ENCODE measurements at regions not wholly inside any gene's neighbourhood (a gene's known extent, or its start where the extent isn't known, plus 50 kb on each side); places are given as distances from the start of the nearest gene placed in this dataset.
"Not testable (repeated sequence)": the region's sequence is repeated elsewhere in the genome, so short reads cannot be mapped to it uniquely, and the experiment has no call there.

DNA sequence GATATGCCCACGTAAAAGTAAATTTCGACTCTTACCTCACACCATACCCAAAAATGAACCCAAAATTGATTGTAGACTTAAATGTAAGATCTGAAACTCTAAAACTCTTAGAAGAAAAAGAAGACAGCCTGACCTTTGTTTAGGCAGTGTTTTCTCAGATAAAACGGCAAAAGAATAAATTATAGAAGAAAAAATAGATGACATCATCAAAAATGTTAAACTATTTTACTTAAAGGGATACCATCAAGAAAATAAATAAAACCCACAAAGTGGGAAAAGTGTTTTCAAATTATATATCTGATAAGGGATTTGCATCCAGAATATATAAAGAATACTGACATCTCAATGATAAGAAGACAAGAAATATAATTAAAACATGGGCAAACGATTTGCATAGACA lies 862.7 kb downstream of the DTWD2 start:
- Mint-ChIP-seq H3K27me3 (no peaks in the 10 kb centered on the region), H3K27ac (no peak overlapping the region), H3K9me3 (peaks cover 7% of the 10 kb centered on the region), H3K36me3 (ENCODE audit: low read depth) (no peaks in the 10 kb centered on the region), H3K4me3 (no peak overlapping the region), H3K4me1 (ENCODE audit: low read depth) (no peaks in the 10 kb centered on the region)
- no peak for ATAC-seq
- no peak for TF ChIP-seq CTCF (IDR thresholded peaks at IDR 0.05)
- ChIA-PET POLR2A (no interaction called here), CTCF (no interaction called here)
- no peak for DNase-seq
- intact Hi-C loops (cut with micrococcal nuclease) = no loop called here

GRCh38 chr5:118121258-118121657 lies 867.1 kb downstream of the DTWD2 start:
- TF ChIP-seq CTCF (IDR thresholded peaks at IDR 0.05) = no peak
- intact Hi-C loops (cut with micrococcal nuclease) = no loop called here
- Mint-ChIP-seq H3K36me3 (ENCODE audit: low read depth) (no peaks in the 10 kb centered on the region), H3K4me1 (ENCODE audit: low read depth) (no peaks in the 10 kb centered on the region), H3K27ac (no peak overlapping the region), H3K9me3 (peaks cover 7% of the 10 kb centered on the region), H3K4me3 (no peak overlapping the region), H3K27me3 (no peaks in the 10 kb centered on the region)
- ChIA-PET CTCF (no interaction called here), POLR2A (no interaction called here)
- DNase-seq (no peak), ATAC-seq (no peak)

GRCh38 chr5:118115791-118116190 lies 872.6 kb downstream of the DTWD2 start:
- intact Hi-C loops (cut with micrococcal nuclease) = no loop called here
- ChIA-PET CTCF (no interaction called here), POLR2A (no interaction called here)
- Mint-ChIP-seq H3K36me3 (ENCODE audit: low read depth) (no peaks in the 10 kb centered on the region), H3K4me3 (no peak overlapping the region), H3K4me1 (ENCODE audit: low read depth) (no peaks in the 10 kb centered on the region), H3K9me3 (peaks cover 3% of the 10 kb centered on the region), H3K27me3 (no peaks in the 10 kb centered on the region), H3K27ac (no peak overlapping the region)
- no peak for TF ChIP-seq CTCF (IDR thresholded peaks at IDR 0.05)
- no peak for DNase-seq
- no peak for ATAC-seq

DNA sequence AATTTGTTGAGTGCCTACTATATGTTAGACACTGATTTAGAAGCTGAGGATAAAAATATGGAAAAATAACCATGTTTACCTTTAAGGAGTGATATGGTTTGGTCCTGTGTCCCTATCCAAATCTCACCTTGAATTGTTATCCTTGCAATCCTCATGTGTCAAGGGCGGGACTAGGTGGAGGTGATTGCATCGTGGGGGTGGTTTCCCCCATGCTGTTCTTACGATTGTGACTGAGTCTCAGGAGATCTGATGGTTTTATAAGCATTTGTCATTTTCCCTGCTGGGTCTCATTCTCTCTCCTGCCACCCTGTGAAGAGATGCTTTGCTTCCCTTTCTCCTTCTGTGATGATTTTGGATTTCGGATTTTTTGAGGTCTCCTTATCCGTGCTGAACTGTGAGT lies 876.4 kb downstream of the DTWD2 start:
- Mint-ChIP-seq H3K9me3 (peaks cover 1% of the 10 kb centered on the region), H3K27ac (no peak overlapping the region), H3K36me3 (ENCODE audit: low read depth) (no peaks in the 10 kb centered on the region), H3K27me3 (no peaks in the 10 kb centered on the region), H3K4me3 (no peak overlapping the region), H3K4me1 (ENCODE audit: low read depth) (no peaks in the 10 kb centered on the region)
- DNase-seq = no peak
- CTCF ChIA-PET = no interaction called here
- intact Hi-C loops (cut with micrococcal nuclease) = no loop called here
- no peak for ATAC-seq
- no peak for TF ChIP-seq CTCF (IDR thresholded peaks at IDR 0.05)
- POLR2A ChIA-PET = no interaction called here

- H3K27ac Mint-ChIP-seq, CTCF ChIA-PET: not testable (repeated sequence)
These were observed 881.1 kb downstream of the DTWD2 start for GRCh38 chr5:118107246-118107645.

DNA sequence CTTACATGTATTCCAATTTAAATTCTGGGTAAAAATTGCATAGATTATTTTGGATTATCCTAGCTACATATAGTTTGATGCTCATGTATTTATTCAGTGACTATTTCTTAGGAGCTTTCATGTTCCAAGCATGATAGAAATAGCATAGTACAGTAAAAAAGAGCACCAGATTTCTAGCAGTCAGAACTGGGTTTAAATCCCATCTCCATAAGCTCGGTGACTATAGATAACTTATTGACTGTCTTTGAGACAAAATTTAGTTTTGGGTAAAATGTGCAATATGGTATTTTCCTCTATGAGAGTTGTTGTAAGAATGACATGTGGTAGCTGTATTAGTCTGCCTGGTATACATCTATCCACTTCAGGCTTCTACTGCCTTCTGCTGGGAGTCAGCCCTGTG lies 889.6 kb downstream of the DTWD2 start:
- intact Hi-C loops (cut with micrococcal nuclease) = no loop called here
- no peak for DNase-seq
- Mint-ChIP-seq H3K27ac (no peak overlapping the region), H3K9me3 (peaks cover 4% of the 10 kb centered on the region), H3K27me3 (no peaks in the 10 kb centered on the region), H3K4me3 (no peak overlapping the region), H3K36me3 (ENCODE audit: low read depth) (no peaks in the 10 kb centered on the region), H3K4me1 (ENCODE audit: low read depth) (no peaks in the 10 kb centered on the region)
- no peak for TF ChIP-seq CTCF (IDR thresholded peaks at IDR 0.05)
- ATAC-seq = no peak
- ChIA-PET CTCF (interaction anchor here (0.6 kb wide), 1 partner anchor 1688 kb away, joined by 3 read pairs; no protein-coding TSS in a partner anchor), POLR2A (no interaction called here)

More at GRCh38 chr5:118107246-118107645, 881.1 kb downstream of the DTWD2 start:
- H3K27me3 Mint-ChIP-seq; DNase-seq; H3K4me3 Mint-ChIP-seq; ATAC-seq; intact Hi-C loops (cut with micrococcal nuclease); POLR2A ChIA-PET; H3K9me3 Mint-ChIP-seq; H3K4me1 Mint-ChIP-seq (ENCODE audit: low read depth); H3K36me3 Mint-ChIP-seq (ENCODE audit: low read depth): not testable (repeated sequence)
